Loucy (cell line): ENCODE measurements at regions not wholly inside any gene's neighbourhood (a gene's known extent, or its start where the extent isn't known, plus 50 kb on each side); places are given as distances from the start of the nearest gene placed in this dataset.

Experiments used
- H2AFZ ChIP-seq: fragments of 200-600 bp; sonication (generic); 2 replicates; pipeline ENCODE4 v1.6.0; 2016; ENCODE audit warnings: antibody characterized with exemption, mild to moderate bottlenecking, low read length, moderate library complexity
- H3F3A ChIP-seq: fragments of 200-600 bp; 2 replicates; pipeline ENCODE4 v1.6.0; 2016; ENCODE audit warnings: antibody characterized with exemption, low read depth, mild to moderate bottlenecking
- H3K27me3 ChIP-seq: fragments of 200-600 bp; sonication (generic); 2 replicates; pipeline ENCODE4 v1.6.1; 2014; ENCODE audit warnings: low read length, mild to moderate bottlenecking; ENCODE audit not compliant: insufficient read depth, poor library complexity, severe bottlenecking
- H3K36me3 ChIP-seq: fragments of 200-600 bp; sonication (generic); 2 replicates; pipeline ENCODE4 v1.6.1; 2016; ENCODE audit warnings: low read length; ENCODE audit not compliant: insufficient read depth
- H3K4me1 ChIP-seq: fragments of 200-600 bp; sonication (generic); 2 replicates; pipeline ENCODE4 v1.5.1; 2014; ENCODE audit warnings: low read length, mild to moderate bottlenecking; ENCODE audit not compliant: insufficient read depth, poor library complexity, severe bottlenecking
- H3K4me2 ChIP-seq: fragments of 200-600 bp; sonication (generic); 2 replicates; pipeline ENCODE4 v1.6.0; 2014; ENCODE audit warnings: antibody characterized with exemption, low read length, low read depth, mild to moderate bottlenecking; ENCODE audit not compliant: poor library complexity, severe bottlenecking
- H3K4me3 ChIP-seq: fragments of 200-600 bp; sonication (generic); 2 replicates; pipeline ENCODE4 v1.5.1; 2014; ENCODE audit warnings: low read length, mild to moderate bottlenecking, mixed read lengths; ENCODE audit not compliant: poor library complexity, severe bottlenecking
- H3K79me2 ChIP-seq: fragments of 200-600 bp; sonication (generic); 2 replicates; pipeline ENCODE4 v1.6.1; 2014; ENCODE audit warnings: low read length; ENCODE audit not compliant: insufficient read depth
- H3K9ac ChIP-seq: fragments of 200-600 bp; sonication (generic); 2 replicates; pipeline ENCODE4 v1.6.0; 2014; ENCODE audit warnings: mild to moderate bottlenecking, low read depth, low read length, moderate library complexity; ENCODE audit not compliant: poor library complexity, severe bottlenecking
- H3K9me2 ChIP-seq: fragments of 200-600 bp; sonication (generic); replicated peaks from 2 replicates; pipeline ENCODE4 v1.6.1; 2016; ENCODE audit warnings: low read depth, low read length, mixed read lengths
- H3K9me3 ChIP-seq: fragments of 200-600 bp; sonication (generic); 2 replicates; pipeline ENCODE4 v1.6.1; 2014; ENCODE audit warnings: mild to moderate bottlenecking, antibody characterized with exemption, low read length, low read depth; ENCODE audit not compliant: insufficient read depth
- H4K20me1 ChIP-seq: fragments of 200-600 bp; sonication (generic); 2 replicates; pipeline ENCODE4 v1.6.0; 2014; ENCODE audit warnings: antibody characterized with exemption, low read length, mild to moderate bottlenecking; ENCODE audit not compliant: insufficient read depth, poor library complexity, severe bottlenecking
- EZH2phosphoT487 ChIP-seq: fragments of 200-600 bp; IDR thresholded peaks from 2 replicates; pipeline ENCODE4 v1.6.1; 2018; ENCODE audit warnings: antibody characterized with exemption, mild to moderate bottlenecking, moderate library complexity, borderline replicate concordance
- TF ChIP-seq, protein P1 (sequence below): fragments of 200-600 bp; sonication (generic); conservative IDR thresholded peaks from 2 replicates; pipeline ENCODE4 v1.5.1; 2014; ENCODE audit warnings: mild to moderate bottlenecking, antibody characterized with exemption, low read length

DNA sequence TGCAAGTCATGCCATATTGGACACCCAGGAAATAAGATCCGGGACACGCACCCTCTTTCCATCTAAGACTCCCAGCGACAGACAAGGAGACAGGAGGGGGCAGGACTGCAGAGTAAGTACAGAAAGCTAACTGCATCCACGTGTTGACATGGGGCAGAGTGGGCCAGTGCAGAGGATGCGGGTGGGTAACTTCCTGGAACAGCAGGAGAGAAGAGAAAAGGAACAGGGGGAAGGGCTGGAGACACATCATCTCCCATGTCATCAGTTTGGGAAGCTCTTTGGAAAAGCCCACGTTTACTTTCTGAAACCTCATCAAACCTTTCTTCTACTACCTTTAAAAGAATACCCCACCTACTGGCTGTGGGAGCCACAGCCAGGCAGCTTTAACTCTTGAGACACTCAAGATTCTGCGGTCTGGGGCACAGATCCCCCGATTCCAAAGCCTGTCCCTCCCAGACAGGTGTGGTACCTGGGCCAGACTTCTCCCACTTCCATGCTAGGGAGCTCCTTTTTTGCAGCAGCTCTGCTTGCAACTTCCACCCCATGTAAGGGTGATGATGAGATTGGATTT, 273.5 kb upstream of the RPL38 start:
- Histone ChIP-seq H3K4me1 (peaks cover under 1% of the 10 kb centered on the region), H3K79me2 (no peaks in the 10 kb centered on the region), H2AFZ (no peak overlapping the region), H3F3A (no peaks in the 10 kb centered on the region), H3K9me3 (peaks cover 8% of the 10 kb centered on the region; the same call in 1 of the 2 replicates), H3K27me3 (peaks cover 100% of the 10 kb centered on the region), H3K4me3 (no peak overlapping the region), H3K4me2 (no peak overlapping the region), H3K9me2 (no peaks in the 10 kb centered on the region), H4K20me1 (no peaks in the 10 kb centered on the region), H3K9ac (no peak overlapping the region), H3K36me3 (no peaks in the 10 kb centered on the region)
- TF ChIP-seq EZH2phosphoT487: no peak
- TF ChIP-seq, protein P1, sequence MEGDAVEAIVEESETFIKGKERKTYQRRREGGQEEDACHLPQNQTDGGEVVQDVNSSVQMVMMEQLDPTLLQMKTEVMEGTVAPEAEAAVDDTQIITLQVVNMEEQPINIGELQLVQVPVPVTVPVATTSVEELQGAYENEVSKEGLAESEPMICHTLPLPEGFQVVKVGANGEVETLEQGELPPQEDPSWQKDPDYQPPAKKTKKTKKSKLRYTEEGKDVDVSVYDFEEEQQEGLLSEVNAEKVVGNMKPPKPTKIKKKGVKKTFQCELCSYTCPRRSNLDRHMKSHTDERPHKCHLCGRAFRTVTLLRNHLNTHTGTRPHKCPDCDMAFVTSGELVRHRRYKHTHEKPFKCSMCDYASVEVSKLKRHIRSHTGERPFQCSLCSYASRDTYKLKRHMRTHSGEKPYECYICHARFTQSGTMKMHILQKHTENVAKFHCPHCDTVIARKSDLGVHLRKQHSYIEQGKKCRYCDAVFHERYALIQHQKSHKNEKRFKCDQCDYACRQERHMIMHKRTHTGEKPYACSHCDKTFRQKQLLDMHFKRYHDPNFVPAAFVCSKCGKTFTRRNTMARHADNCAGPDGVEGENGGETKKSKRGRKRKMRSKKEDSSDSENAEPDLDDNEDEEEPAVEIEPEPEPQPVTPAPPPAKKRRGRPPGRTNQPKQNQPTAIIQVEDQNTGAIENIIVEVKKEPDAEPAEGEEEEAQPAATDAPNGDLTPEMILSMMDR: peak; percentile 32

DNA sequence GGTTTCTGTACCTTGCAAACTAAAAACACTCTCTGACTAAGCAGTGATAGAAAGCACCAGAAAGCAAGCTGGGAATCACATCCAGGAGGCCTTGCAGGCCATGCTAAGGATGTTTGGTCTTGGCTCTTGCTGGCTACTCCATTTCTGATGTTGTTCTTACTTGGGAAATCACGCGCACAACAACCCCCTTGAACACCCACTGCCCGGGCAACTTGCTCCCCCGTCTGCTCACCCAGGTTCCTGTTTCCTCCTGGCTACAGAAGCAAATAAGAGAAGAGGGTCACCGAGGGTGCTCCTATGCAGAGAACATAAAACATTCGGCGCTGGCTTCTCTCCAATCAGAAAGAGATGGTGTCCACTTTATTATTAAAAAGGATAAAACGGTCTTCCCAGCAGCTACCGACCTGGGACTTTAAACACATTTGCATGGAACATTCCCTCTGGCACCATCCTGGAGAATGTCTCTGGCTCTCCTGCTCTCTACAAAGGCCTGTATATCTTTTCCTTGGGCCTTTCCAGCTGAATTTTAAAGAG, 271.2 kb upstream of the RPL38 start:
- no peaks in the 10 kb centered on the region for H3K4me1 ChIP-seq
- TF ChIP-seq EZH2phosphoT487: no peak
- TF ChIP-seq, protein P1: no peak
- no peaks in the 10 kb centered on the region for H4K20me1 ChIP-seq
- H3K9me2 ChIP-seq: no peaks in the 10 kb centered on the region
- no peaks in the 10 kb centered on the region for H3K79me2 ChIP-seq
- peaks cover 6% of the 10 kb centered on the region; the same call in 1 of the 2 replicates for H3K9me3 ChIP-seq
- H3K4me3 ChIP-seq: no peak overlapping the region
- H3K4me2 ChIP-seq: no peak overlapping the region
- no peak overlapping the region for H2AFZ ChIP-seq
- no peaks in the 10 kb centered on the region for H3K36me3 ChIP-seq
- peaks cover 91% of the 10 kb centered on the region for H3K27me3 ChIP-seq
- no peaks in the 10 kb centered on the region for H3F3A ChIP-seq
- no peak overlapping the region for H3K9ac ChIP-seq

DNA sequence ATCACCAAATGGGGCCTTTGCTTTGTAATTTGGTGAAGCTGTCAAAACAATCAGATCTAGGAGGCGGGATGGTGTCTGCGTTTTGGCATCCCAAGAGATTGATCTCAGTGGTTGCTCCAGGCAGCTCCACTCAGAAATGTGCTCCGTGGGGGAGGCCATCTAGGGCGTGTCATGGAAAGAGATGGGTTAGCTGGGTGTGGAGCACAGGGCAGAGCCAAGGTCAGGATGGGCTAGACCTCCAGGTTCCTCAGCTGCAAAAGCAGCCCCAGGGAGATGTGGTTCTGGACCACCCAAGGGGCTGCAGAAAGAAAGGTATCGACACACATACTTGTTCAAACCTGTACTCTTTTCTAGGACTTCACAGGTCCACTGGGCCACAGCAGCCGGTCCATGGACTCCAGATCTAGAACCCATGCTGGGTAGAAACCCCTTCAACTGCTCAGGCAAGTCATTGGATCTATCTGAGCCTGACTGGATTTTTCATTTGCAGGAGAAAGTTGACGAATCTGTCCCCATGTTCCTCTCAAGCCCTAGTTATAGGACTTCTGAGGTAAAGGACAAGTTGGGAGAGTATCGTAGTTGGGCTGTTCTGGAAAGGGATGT, 270.2 kb upstream of the RPL38 start:
- no peak overlapping the region for H3K9ac ChIP-seq
- H3K4me1 ChIP-seq: no peaks in the 10 kb centered on the region
- no peaks in the 10 kb centered on the region for H3K36me3 ChIP-seq
- TF ChIP-seq, protein P1: no peak
- no peak for TF ChIP-seq EZH2phosphoT487
- no peak overlapping the region for H2AFZ ChIP-seq
- no peaks in the 10 kb centered on the region for H3K79me2 ChIP-seq
- H3K9me3 ChIP-seq: no peaks in the 10 kb centered on the region
- H3K4me3 ChIP-seq: no peak overlapping the region
- no peak overlapping the region for H3K4me2 ChIP-seq
- H3F3A ChIP-seq: no peaks in the 10 kb centered on the region
- H3K27me3 ChIP-seq: peaks cover 89% of the 10 kb centered on the region
- H4K20me1 ChIP-seq: no peaks in the 10 kb centered on the region
- H3K9me2 ChIP-seq: no peaks in the 10 kb centered on the region
